Liver (tissue), 3 donors: ENCODE measurements at regions not wholly inside any gene's neighbourhood (a gene's known extent, or its start where the extent isn't known, plus 50 kb on each side); places are given as distances from the start of the nearest gene placed in this dataset.

Source experiments
- CTCF ChIP-seq: fragments of 150-350 bp; IDR thresholded peaks from 2 replicates; pipeline ENCODE4 v1.5.1; 2017; ENCODE audit warnings: improper control_type of control experiment, low read depth, low read length; ENCODE audit not compliant: missing input control
- HNF4G ChIP-seq: IDR thresholded peaks from 2 replicates; pipeline ENCODE4 v1.6.1; 2016; ENCODE audit warnings: antibody characterized with exemption
- RAD21 ChIP-seq, 2 donors: IDR thresholded peaks; 2 replicates each; pipeline ENCODE4 v1.6.1; 2016; ENCODE audit warnings: antibody characterized with exemption in 2 of 2, mild to moderate bottlenecking in 2 of 2
- REST ChIP-seq: IDR thresholded peaks from 2 replicates; pipeline ENCODE4 v1.6.1; 2016; ENCODE audit warnings: antibody characterized with exemption, mild to moderate bottlenecking
- SP1 ChIP-seq: IDR thresholded peaks from 2 replicates; pipeline ENCODE4 v1.6.1; 2018; ENCODE audit warnings: antibody characterized with exemption, mild to moderate bottlenecking
- TAF1 ChIP-seq: conservative IDR thresholded peaks from 2 replicates; pipeline ENCODE4 v1.6.1; 2016; ENCODE audit warnings: antibody characterized with exemption, mild to moderate bottlenecking
- TF ChIP-seq, protein P1 (sequence below): IDR thresholded peaks from 2 replicates; pipeline ENCODE4 v1.6.1; 2016; ENCODE audit warnings: antibody characterized with exemption
- donor health status: healthy.
- donor health status: healthy.

DNA sequence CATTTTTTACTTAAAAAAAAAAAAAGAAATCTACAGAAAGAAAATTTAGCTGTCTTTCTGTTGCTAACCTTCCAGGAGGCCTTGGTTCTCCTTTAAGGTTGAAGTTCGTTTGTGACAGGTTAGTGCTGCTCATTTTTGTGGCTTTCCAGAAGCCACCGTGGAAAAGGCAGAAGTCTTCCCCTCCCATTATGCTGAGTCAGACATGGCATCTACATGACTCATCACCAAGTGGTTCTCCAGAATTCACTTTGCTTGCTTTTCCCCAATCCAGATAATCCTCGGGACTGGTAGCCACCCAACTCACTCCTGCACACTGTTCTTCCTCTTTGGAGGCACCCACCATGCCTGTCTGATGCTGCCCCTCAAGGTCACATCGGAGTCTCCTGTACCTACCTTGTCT lies 228.7 kb downstream of the PIK3C3 start:
- TF ChIP-seq CTCF = no peak
- TF ChIP-seq RAD21 (IDR thresholded peaks at IDR 0.05) = no peak
- TF ChIP-seq, protein P1, sequence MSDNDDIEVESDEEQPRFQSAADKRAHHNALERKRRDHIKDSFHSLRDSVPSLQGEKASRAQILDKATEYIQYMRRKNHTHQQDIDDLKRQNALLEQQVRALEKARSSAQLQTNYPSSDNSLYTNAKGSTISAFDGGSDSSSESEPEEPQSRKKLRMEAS = no peak
- TF ChIP-seq HNF4G = no peak
- TF ChIP-seq SP1 = no peak
- no peak for TF ChIP-seq TAF1
- no peak for TF ChIP-seq REST
